GM06990 (cell line): ENCODE measurements at regions not wholly inside any gene's neighbourhood (a gene's known extent, or its start where the extent isn't known, plus 50 kb on each side); places are given as distances from the start of the nearest gene placed in this dataset.
A peak's percentile ranks its signal among the peaks of the same experiment; 100 is the strongest.

Source experiments
- DNase-seq: peaks from one replicate; pipeline ENCODE4 v3.0.0-alpha.2; 2011; ENCODE audit not compliant: insufficient read length; ENCODE audit errors: extremely low read depth
- H3K27me3 ChIP-seq: replicated peaks from 2 replicates; pipeline ENCODE4 v1.6.0; 2011; ENCODE audit warnings: low read length; ENCODE audit not compliant: control insufficient read depth, insufficient read depth
- H3K36me3 ChIP-seq: 2 replicates; pipeline ENCODE4 v1.5.1; 2011; ENCODE audit warnings: low read length; ENCODE audit not compliant: control insufficient read depth, insufficient read depth
- H3K4me3 ChIP-seq: replicated peaks from 2 replicates; pipeline ENCODE4 v1.5.1; 2011; ENCODE audit warnings: low read depth, mild to moderate bottlenecking, control low read depth, low read length
- TF ChIP-seq, protein P1 (sequence below): IDR thresholded peaks from 2 replicates; pipeline ENCODE4 v1.5.1; 2011; ENCODE audit warnings: low read length, control low read depth, mild to moderate bottlenecking, inconsistent platforms; ENCODE audit not compliant: insufficient read depth, poor library complexity, severe bottlenecking

DNA sequence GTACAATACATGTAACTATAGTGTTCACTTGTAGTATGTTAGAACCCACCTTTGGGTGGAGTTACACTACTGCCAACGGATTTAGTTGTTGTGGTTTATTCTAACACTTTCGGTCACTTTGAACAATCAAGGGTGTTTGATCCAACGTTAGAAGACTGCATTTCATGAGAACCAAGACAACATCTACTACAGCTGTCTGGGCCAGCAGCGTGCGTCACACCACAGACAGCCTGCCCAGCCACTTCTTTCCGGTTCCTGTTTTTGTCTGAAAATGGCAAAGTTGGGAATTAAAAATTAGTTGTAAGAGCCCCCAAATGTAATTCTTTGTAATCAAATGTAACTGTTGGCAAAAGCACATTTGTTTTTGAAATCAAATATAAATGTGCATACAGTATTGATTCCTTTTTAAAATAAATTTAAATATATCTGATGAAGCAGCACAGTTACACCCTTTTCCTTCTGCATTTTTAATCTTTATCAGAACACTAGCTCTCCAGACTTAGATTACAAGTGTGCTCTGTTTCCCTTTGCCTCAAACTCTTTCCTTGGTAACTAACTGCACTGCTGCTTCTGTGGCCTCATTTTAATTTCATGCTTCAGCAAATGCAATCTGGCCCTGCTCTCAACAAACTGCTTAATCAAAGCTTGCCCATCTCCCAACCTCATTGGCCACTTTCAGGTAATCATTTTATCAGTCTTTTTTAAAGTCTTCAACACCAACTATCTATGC is 86.6 kb upstream of the DPH5 start:
- DNase-seq, result peak; percentile 57
- H3K4me3 ChIP-seq, result no peak overlapping the region
- TF ChIP-seq, protein P1, sequence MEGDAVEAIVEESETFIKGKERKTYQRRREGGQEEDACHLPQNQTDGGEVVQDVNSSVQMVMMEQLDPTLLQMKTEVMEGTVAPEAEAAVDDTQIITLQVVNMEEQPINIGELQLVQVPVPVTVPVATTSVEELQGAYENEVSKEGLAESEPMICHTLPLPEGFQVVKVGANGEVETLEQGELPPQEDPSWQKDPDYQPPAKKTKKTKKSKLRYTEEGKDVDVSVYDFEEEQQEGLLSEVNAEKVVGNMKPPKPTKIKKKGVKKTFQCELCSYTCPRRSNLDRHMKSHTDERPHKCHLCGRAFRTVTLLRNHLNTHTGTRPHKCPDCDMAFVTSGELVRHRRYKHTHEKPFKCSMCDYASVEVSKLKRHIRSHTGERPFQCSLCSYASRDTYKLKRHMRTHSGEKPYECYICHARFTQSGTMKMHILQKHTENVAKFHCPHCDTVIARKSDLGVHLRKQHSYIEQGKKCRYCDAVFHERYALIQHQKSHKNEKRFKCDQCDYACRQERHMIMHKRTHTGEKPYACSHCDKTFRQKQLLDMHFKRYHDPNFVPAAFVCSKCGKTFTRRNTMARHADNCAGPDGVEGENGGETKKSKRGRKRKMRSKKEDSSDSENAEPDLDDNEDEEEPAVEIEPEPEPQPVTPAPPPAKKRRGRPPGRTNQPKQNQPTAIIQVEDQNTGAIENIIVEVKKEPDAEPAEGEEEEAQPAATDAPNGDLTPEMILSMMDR, result no peak
- H3K27me3 ChIP-seq, result no peaks in the 10 kb centered on the region
- H3K36me3 ChIP-seq, result no peaks in the 10 kb centered on the region

DNA sequence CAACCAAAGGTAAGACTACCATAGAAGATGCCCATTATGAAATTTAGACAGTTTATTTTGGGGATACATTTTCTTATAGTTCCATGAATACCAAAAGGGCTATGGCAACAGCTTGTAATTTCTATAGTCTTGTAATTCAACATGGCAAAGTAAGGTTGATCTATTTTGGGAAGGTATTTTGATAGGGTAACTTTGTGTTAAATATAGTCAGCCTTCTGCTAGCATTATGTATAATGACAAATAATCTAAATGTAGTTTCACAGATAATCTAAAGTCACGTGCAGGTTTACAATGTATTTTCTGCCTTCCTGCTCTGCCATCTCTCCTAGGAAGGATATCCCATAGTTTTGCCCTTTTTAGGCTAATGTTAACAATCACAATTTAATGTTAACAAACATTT is 85.9 kb upstream of the DPH5 start:
- TF ChIP-seq, protein P1, result no peak
- Histone ChIP-seq H3K4me3 (no peak overlapping the region), H3K36me3 (no peaks in the 10 kb centered on the region), H3K27me3 (no peaks in the 10 kb centered on the region)
- DNase-seq, result no peak

DNA sequence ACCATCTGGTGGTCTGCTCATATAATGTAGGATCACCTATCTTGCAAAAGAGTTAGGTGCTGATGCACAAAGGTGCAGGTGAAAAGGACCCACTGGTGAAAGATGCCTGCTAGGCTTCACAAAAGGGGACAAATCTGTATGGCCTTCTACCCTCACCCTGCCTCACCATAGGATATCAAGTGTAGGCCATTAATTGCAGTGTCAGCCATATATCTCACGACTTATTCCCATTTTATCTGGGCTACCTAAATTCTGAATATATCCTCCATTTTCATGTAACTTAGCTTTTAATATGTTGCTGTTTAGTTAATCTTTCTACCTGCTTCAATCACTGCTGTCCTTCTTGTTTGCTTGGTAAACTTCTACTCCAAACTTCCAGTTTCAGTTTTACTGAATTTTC is 84.2 kb upstream of the DPH5 start:
- TF ChIP-seq, protein P1, result no peak
- H3K27me3 ChIP-seq, result no peaks in the 10 kb centered on the region
- H3K4me3 ChIP-seq, result no peak overlapping the region
- no peak for DNase-seq
- no peaks in the 10 kb centered on the region for H3K36me3 ChIP-seq

DNA sequence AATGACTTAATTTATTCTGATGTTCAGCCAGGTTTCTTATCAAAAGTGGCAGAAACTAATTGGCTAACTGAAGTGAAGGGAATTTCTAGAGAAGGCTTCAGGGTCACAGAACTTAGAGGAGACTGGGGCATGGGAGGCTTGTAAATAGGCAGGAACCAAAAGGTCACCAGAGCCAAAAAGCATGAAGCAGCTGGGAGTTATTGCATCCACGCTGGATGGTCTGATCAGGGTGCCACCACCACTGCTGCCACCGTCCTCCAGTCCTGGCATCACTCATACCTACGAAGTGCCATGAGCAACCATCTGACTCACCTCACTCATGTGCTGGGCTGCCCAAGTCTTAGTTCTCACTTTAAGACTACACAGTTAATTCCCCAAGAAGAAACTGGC is 82.5 kb upstream of the DPH5 start:
- no peaks in the 10 kb centered on the region for H3K36me3 ChIP-seq
- TF ChIP-seq, protein P1, result no peak
- H3K4me3 ChIP-seq, result no peak overlapping the region
- no peak for DNase-seq
- H3K27me3 ChIP-seq, result no peaks in the 10 kb centered on the region

- TF ChIP-seq, protein P1, result no peak
- no peaks in the 10 kb centered on the region for H3K36me3 ChIP-seq
- no peaks in the 10 kb centered on the region for H3K27me3 ChIP-seq
- no peak overlapping the region for H3K4me3 ChIP-seq
- DNase-seq, result no peak
Measured at GRCh38 chr1:101107496-101108110, 82.0 kb upstream of the DPH5 start.
